CD4-positive, alpha-beta memory T cell (primary cell): ENCODE measurements at regions not wholly inside any gene's neighbourhood (a gene's known extent, or its start where the extent isn't known, plus 50 kb on each side); places are given as distances from the start of the nearest gene placed in this dataset.

Source experiments
- CTCF ChIA-PET: fragments of 350-600 bp; sonication (Branson Sonifier 250); formaldehyde crosslinking; loops from one replicate; lab custom pipeline; 2021; ENCODE audit warnings: inconsistent platforms; ENCODE audit not compliant: partially characterized antibody; lab: Charles Lee
- POLR2A ChIA-PET: fragments of 350-600 bp; sonication (Branson Sonifier 250); formaldehyde crosslinking; loops from one replicate; lab custom pipeline; 2021; ENCODE audit not compliant: partially characterized antibody; lab: Charles Lee
- DNase-seq, 5 donors: peaks; one replicate each; pipeline versions ENCODE4 v3.0.0 to v3.0.0-alpha.2; 2020 to 2022; ENCODE audit warnings: mixed read lengths in 1 of 5
- H3K27ac ChIP-seq: one replicate; pipeline ENCODE4 v1.7.0; 2013; ENCODE audit warnings: low read depth, low read length
- H3K27me3 ChIP-seq: 2 replicates; pipeline ENCODE4 v1.7.0; 2013; ENCODE audit warnings: mild to moderate bottlenecking, low read length, moderate library complexity; ENCODE audit not compliant: insufficient read depth
- H3K36me3 ChIP-seq: 2 replicates; pipeline ENCODE4 v1.7.0; 2013; ENCODE audit warnings: mild to moderate bottlenecking, low read length, moderate library complexity; ENCODE audit not compliant: insufficient read depth
- H3K4me1 ChIP-seq: 2 replicates; pipeline ENCODE4 v1.7.0; 2013; ENCODE audit warnings: mild to moderate bottlenecking, low read length, moderate library complexity; ENCODE audit not compliant: insufficient read depth
- H3K4me3 ChIP-seq, 2 donors: one replicate each; pipeline ENCODE4 v1.7.0; 2013; ENCODE audit warnings: low read length in 2 of 2, mild to moderate bottlenecking in 1 of 2
- H3K9me3 ChIP-seq, 2 donors: one replicate each; pipeline ENCODE4 v1.7.0; 2013; ENCODE audit warnings: low read length in 2 of 2, control low read depth in 1 of 2; ENCODE audit not compliant: control insufficient read depth in 1 of 2
- H3K27ac Mint-ChIP-seq, 7 donors: one replicate each; pipeline ENCODE4 v1.8.0; 2020 to 2021; ENCODE audit warnings: mixed read lengths in 7 of 7, mild to moderate bottlenecking in 6 of 7, inconsistent platforms in 3 of 7, moderate library complexity in 3 of 7
- H3K27me3 Mint-ChIP-seq, 2 donors: one replicate each; pipeline ENCODE4 v1.8.0; 2020 to 2021; ENCODE audit warnings: mixed read lengths in 2 of 2
- H3K36me3 Mint-ChIP-seq, 2 donors: one replicate each; pipeline ENCODE4 v1.8.0; 2020 to 2021; ENCODE audit warnings: mixed read lengths in 2 of 2, inconsistent platforms in 1 of 2, mild to moderate bottlenecking in 1 of 2
- H3K4me1 Mint-ChIP-seq, 4 donors: one replicate each; pipeline ENCODE4 v1.8.0; 2020 to 2021; ENCODE audit warnings: mixed read lengths in 4 of 4, mild to moderate bottlenecking in 1 of 4
- H3K4me3 Mint-ChIP-seq, 8 donors: one replicate each; pipeline ENCODE4 v1.8.0; 2020 to 2021; ENCODE audit warnings: mixed read lengths in 8 of 8, mild to moderate bottlenecking in 7 of 8, moderate library complexity in 6 of 8, inconsistent platforms in 3 of 8
- H3K9me3 Mint-ChIP-seq, 8 donors: one replicate each; pipeline ENCODE4 v1.8.0; 2020 to 2021; ENCODE audit warnings: mixed read lengths in 8 of 8, mild to moderate bottlenecking in 5 of 8, inconsistent platforms in 3 of 8, moderate library complexity in 1 of 8
- intact Hi-C: fragments of 100-400 bp; cut with micrococcal nuclease; formaldehyde crosslinking; loops from one replicate; pipeline ENCODE4 v1.15.1; 2023

DNA sequence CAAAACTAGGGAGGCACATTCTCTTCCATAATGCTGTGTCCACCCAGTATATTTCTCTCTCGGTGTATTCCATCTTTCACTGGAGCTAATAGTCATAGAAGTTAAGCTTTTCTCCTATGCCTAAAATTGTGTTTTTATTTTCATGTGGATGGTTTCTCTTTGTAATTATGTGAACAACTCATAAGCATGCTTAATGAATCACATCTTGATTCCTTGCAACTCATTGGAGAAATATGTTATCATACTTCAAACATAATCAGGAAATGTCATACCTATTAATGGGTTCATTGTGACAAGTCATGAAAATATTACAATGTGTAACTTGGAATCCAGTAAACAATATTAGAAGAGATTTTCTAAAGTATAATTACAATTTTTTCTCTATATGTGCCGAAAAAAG, 186.3 kb downstream of the SLC7A11 start:
- ChIA-PET CTCF (no interaction called here), POLR2A (no interaction called here)
- DNase-seq, result no peak
- no peak overlapping the region for H3K4me3 ChIP-seq
- H3K27me3 ChIP-seq, result no peaks in the 10 kb centered on the region
- Mint-ChIP-seq H3K9me3 (peaks cover 0 to 3% (median 0%) of the 10 kb centered on the region in 8 donors), H3K36me3 (no peaks in the 10 kb centered on the region), H3K4me3 (no peak overlapping the region), H3K4me1 (no peaks in the 10 kb centered on the region), H3K27ac (no peak overlapping the region), H3K27me3 (no peaks in the 10 kb centered on the region)
- no peaks in the 10 kb centered on the region for H3K36me3 ChIP-seq
- H3K9me3 ChIP-seq, result no peaks in the 10 kb centered on the region
- intact Hi-C loops, result no loop called here
- no peaks in the 10 kb centered on the region for H3K4me1 ChIP-seq
- no peak overlapping the region for H3K27ac ChIP-seq

DNA sequence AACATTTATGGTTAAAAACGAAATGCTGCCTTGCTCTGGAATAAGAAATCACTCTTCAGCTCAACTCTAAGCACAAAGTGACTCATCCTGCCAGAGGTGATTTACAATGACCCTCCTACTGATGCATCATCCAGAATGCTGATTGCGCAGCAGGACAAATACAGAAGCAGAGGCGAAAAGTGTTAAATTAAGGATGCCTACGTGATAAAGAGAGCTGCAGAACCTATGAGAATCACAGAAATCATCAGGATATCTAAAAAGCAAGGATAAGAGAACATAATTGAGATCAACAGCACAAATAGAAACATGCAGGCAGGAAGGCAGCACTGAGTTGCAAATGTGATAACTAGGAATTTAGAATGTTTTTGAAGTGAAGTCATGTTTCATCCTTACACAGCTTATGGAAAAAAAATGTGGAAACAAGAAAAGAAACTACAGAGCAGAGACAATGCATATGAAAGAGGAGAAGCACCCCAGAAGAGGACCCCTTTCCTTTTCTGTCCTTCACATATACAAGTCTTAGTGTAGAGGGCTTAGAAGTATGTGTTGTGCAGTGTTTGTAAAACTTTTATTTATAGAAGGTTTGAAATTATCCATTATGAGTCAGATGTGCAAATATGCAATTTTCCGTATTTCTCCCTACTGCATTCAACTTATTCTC, 188.4 kb downstream of the SLC7A11 start:
- Mint-ChIP-seq H3K36me3 (no peaks in the 10 kb centered on the region), H3K27me3 (no peaks in the 10 kb centered on the region), H3K27ac (no peak overlapping the region), H3K4me1 (no peaks in the 10 kb centered on the region), H3K9me3 (peaks cover 0 to 2% (median 0%) of the 10 kb centered on the region in 8 donors), H3K4me3 (no peak overlapping the region)
- intact Hi-C loops, result no loop called here
- Histone ChIP-seq H3K4me3 (no peak overlapping the region), H3K9me3 (no peaks in the 10 kb centered on the region), H3K27ac (no peak overlapping the region), H3K4me1 (no peaks in the 10 kb centered on the region), H3K27me3 (no peaks in the 10 kb centered on the region), H3K36me3 (no peaks in the 10 kb centered on the region)
- no peak for DNase-seq
- ChIA-PET POLR2A (no interaction called here), CTCF (no interaction called here)

DNA sequence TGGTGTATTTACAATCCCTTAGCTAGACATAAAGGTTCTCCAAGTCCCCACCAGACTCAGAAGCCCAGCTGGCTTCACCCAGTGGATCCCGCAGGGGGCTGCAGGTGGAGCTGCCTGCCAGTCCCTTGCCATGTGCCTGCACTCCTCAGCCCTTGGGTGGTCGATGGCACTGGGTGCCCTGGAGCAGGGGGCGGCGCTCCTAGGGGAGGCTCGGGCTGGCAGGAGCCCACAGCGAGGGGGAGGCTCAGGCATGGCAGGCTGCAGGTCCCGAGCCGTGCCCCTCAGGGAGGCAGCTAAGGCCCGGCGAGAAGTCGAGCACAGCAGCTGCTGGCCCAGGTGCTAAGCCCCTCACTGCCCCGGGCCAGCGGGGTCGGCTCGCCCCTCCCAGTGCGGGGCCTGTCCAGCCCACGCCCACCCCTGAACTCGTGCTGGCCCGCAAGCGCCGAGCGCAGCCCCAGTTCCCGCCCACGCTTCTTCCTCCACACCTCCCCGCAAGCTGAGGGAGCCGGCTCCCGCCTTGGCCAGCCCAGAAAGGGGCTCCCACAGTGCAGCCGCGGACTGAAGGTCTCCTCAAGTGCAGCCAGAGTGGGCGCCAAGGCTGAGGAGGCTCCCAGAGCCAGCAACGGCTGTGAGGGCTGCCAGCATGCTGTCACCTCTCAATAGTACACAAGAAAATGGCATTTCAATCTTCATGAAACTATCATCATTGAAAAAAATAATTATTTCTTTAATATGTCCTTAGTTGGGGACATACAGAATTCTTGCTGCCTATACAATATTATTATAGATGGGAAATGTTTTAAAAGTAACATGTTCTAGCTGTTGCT, 189.1 kb downstream of the SLC7A11 start:
- no peak overlapping the region for H3K27ac ChIP-seq
- intact Hi-C loops, result no loop called here
- no peak overlapping the region for H3K27ac Mint-ChIP-seq

DNA sequence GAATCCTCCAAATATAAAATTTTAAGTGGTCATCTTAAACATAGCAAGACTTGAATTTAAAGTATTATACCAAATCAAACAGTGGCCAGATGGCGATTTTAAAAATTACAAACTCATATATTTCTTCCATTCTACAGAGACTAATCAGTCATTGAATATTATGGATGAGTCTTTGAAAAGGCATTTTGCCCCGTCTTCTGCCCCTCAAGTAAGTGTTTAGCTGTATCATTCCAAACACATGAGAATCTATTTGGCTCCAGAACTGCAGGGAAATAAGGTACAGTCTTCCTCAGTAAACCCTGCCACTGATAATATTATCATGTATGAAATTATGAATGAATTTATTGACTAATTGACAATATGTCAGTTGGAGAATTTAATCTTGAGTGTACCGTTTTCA, 191.0 kb downstream of the SLC7A11 start:
- Mint-ChIP-seq H3K27ac (no peak overlapping the region), H3K27me3 (no peaks in the 10 kb centered on the region), H3K4me3 (no peak overlapping the region), H3K36me3 (no peaks in the 10 kb centered on the region), H3K4me1 (no peaks in the 10 kb centered on the region), H3K9me3 (peaks cover 0 to 4% (median 1%) of the 10 kb centered on the region in 8 donors)
- intact Hi-C loops, result no loop called here
- Histone ChIP-seq H3K27me3 (no peaks in the 10 kb centered on the region), H3K9me3 (no peaks in the 10 kb centered on the region), H3K36me3 (no peaks in the 10 kb centered on the region), H3K4me1 (no peaks in the 10 kb centered on the region), H3K27ac (no peak overlapping the region), H3K4me3 (no peak overlapping the region)
- POLR2A ChIA-PET, result no interaction called here
- DNase-seq, result no peak
- CTCF ChIA-PET, result no interaction called here

More for the DNA sequence above, 189.1 kb downstream of the SLC7A11 start:
- H3K27me3 Mint-ChIP-seq, result no peaks in the 10 kb centered on the region
- DNase-seq, result no peak
- Histone ChIP-seq H3K36me3 (no peaks in the 10 kb centered on the region), H3K4me1 (no peaks in the 10 kb centered on the region), H3K9me3 (no peaks in the 10 kb centered on the region), H3K4me3 (no peak overlapping the region), H3K27me3 (no peaks in the 10 kb centered on the region)
- POLR2A ChIA-PET, result no interaction called here
- CTCF ChIA-PET, result interaction anchor here (1.5 kb wide), 1 partner anchor 37 kb away, joined by 3 read pairs; no protein-coding TSS in a partner anchor
- H3K36me3 Mint-ChIP-seq, result no peaks in the 10 kb centered on the region
- peaks cover 0 to 2% (median 0%) of the 10 kb centered on the region in 8 donors for H3K9me3 Mint-ChIP-seq
- H3K4me1 Mint-ChIP-seq, result no peaks in the 10 kb centered on the region
- no peak overlapping the region for H3K4me3 Mint-ChIP-seq

DNA sequence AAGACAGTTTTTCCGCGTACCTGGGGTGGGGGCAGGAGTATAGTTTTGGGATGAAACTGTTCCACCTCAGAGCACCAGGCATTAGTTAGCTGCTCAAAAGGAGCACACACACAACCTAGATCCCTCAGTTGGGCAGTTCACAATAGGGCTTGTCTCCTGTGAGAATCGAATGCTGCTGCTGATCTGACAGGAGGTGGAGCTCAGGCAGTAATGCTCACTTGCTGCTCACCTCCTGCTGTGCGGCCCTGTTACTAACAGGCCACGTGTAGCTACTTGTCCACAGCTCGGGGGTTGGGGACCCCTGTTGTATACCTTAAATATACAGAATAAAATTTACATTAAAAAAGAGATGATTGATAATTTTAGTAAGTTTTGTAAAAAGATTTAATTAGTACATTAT, 191.5 kb downstream of the SLC7A11 start:
- ChIA-PET CTCF (no interaction called here), POLR2A (no interaction called here)
- Mint-ChIP-seq H3K4me1 (no peaks in the 10 kb centered on the region), H3K27me3 (no peaks in the 10 kb centered on the region), H3K9me3 (peaks cover 0 to 4% (median 1%) of the 10 kb centered on the region in 8 donors), H3K4me3 (no peak overlapping the region), H3K27ac (no peak overlapping the region), H3K36me3 (no peaks in the 10 kb centered on the region)
- Histone ChIP-seq H3K27ac (no peak overlapping the region), H3K27me3 (no peaks in the 10 kb centered on the region), H3K4me1 (no peaks in the 10 kb centered on the region), H3K4me3 (no peak overlapping the region), H3K36me3 (no peaks in the 10 kb centered on the region), H3K9me3 (no peaks in the 10 kb centered on the region)
- intact Hi-C loops, result no loop called here
- DNase-seq, result no peak

DNA sequence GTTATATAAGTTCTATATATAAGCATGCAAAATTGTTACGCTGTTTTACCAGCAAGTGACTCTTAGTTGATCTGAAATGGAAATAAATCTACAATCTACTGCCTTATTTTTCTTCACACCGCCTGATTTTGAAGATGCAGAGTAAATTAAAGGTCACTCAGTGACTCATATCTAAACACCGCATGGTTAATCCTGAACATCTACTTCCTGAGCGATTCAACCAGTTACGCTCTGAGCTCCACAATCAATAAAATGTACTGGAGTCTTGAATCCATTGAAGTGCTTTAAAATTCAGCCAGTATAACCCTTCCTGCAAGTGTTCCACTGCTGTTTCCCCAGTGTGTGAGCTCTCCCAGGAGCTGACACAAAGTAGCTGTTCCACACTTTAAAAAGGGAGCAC, 192.8 kb downstream of the SLC7A11 start:
- intact Hi-C loops, result no loop called here
- no peaks in the 10 kb centered on the region for H3K36me3 Mint-ChIP-seq
- no peaks in the 10 kb centered on the region for H3K27me3 Mint-ChIP-seq
- H3K4me3 Mint-ChIP-seq, result no peak overlapping the region
- no peaks in the 10 kb centered on the region for H3K4me1 Mint-ChIP-seq
- no peaks in the 10 kb centered on the region for H3K27me3 ChIP-seq
- H3K9me3 ChIP-seq, result no peaks in the 10 kb centered on the region
- ChIA-PET CTCF (no interaction called here), POLR2A (no interaction called here)
- no peaks in the 10 kb centered on the region for H3K36me3 ChIP-seq
- H3K9me3 Mint-ChIP-seq, result peaks cover 0 to 4% (median 1%) of the 10 kb centered on the region in 8 donors
- H3K27ac Mint-ChIP-seq, result no peak overlapping the region
- no peaks in the 10 kb centered on the region for H3K4me1 ChIP-seq
- no peak overlapping the region for H3K27ac ChIP-seq
- H3K4me3 ChIP-seq, result no peak overlapping the region
- DNase-seq, result no peak

DNA sequence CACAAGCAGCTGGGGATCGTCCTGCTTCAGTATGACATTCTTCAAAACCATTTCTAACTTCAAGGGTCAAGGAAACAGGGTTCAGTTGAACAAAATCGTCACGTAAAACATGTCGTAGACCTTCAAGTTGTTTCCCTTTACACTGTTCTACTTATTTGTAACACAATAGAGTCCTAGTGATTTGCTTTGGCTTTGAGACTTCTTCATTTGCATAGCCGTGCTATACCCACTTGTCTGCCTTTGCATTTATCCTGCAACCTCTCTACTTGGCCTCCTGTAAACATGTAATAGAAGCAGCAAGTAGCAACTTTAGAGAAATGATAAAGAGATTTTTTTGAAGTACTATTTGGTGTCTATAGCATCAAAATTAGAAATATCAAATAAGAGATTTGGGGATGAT, 194.9 kb downstream of the SLC7A11 start:
- intact Hi-C loops, result no loop called here
- peaks cover 0 to 4% (median 1%) of the 10 kb centered on the region in 8 donors for H3K9me3 Mint-ChIP-seq
- CTCF ChIA-PET, result no interaction called here
- POLR2A ChIA-PET, result no interaction called here
- H3K4me1 Mint-ChIP-seq, result no peaks in the 10 kb centered on the region
- DNase-seq, result no peak
- no peak overlapping the region for H3K4me3 Mint-ChIP-seq
- H3K27me3 ChIP-seq, result no peaks in the 10 kb centered on the region
- no peaks in the 10 kb centered on the region for H3K36me3 Mint-ChIP-seq
- H3K4me1 ChIP-seq, result no peaks in the 10 kb centered on the region
- no peaks in the 10 kb centered on the region for H3K36me3 ChIP-seq
- no peak overlapping the region for H3K4me3 ChIP-seq
- H3K27me3 Mint-ChIP-seq, result no peaks in the 10 kb centered on the region
- no peak overlapping the region for H3K27ac Mint-ChIP-seq
- H3K27ac ChIP-seq, result no peak overlapping the region
- H3K9me3 ChIP-seq, result no peaks in the 10 kb centered on the region
